ENCODE measurements at regions not wholly inside any gene's neighbourhood (a gene's known extent, or its start where the extent isn't known, plus 50 kb on each side); places are given as distances from the start of the nearest gene placed in this dataset.

DNA sequence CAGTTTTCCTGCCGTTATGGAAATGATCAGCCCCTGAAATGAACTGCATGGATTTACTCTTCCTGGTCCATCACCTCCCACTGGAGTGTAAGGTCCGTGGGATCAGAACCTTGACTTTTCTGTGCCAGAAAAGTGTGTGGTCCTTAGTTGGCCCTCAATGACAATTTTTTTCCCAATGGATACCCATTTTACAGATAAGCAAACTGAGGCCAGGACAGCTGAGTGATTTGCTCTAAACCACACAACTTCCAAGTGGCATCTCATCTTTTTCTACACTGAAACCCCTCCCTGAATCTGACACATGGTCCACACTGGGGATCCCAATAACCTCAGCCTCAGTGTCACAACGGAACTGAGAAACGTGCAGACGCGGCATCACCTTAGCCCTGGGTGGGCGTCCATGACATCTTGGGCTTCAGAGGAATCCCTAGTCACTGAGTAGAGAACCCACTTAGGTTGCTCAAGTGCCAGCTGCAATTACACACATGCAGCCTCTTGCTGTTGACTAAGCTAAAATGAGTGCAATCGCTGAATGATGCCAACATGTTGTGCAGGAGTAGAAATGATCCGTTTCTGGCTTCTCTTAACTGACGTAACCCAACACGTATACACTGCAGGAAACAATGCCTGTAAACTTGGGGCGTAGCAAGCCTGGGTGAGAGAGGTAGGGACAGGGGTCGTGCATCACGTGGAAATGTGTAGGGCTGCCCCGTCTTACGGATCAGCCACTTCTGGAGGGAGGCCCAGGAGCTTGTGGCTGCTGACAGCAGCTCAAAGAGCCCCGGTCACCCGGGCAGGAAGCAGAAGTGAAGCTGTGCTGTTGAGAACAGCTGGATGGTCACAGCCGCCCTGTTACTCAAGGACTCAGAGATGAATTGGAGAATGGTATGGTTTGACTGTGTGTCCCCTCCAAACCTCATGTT lies 136.3 kb downstream of the SHANK2 start:
- Histone ChIP-seq H3K4me2 (ENCODE audit: insufficient read depth, low read length) (no peak overlapping the region), H3K79me2 (ENCODE audit: control insufficient read depth, insufficient read depth, low read length) (no peaks in the 10 kb centered on the region), H3K9me1 (replicated peaks; ENCODE audit: control insufficient read depth, extremely low read depth, insufficient read depth, low read length) (no peaks in the 10 kb centered on the region), H3K4me3 (replicated peaks in 1 of 3; ENCODE audit: insufficient read depth in 1 of 3, low read depth in 1 of 3, low read length in 3 of 3) (no peak overlapping the region), H2AFZ (ENCODE audit: low read depth, low read length) (no peak overlapping the region), H3K27me3 (ENCODE audit: control insufficient read depth in 2 of 2, insufficient read depth in 2 of 2, low read length in 2 of 2) (no peaks in the 10 kb centered on the region), H3K9me3 (replicated peaks; ENCODE audit: control insufficient read depth, insufficient read depth, low read length) (no peaks in the 10 kb centered on the region), H3K27ac (ENCODE audit: insufficient read depth, low read depth, low read length) (no peak overlapping the region), H3K9ac (replicated peaks; ENCODE audit: extremely low read depth, insufficient read depth, low read length) (no peak overlapping the region), H3K36me3 (ENCODE audit: control insufficient read depth in 2 of 2, extremely low read depth in 1 of 2, insufficient read depth in 2 of 2, low read length in 2 of 2) (no peaks in the 10 kb centered on the region), H3K4me1 (ENCODE audit: control insufficient read depth, extremely low read depth, insufficient read depth, low read length) (no peaks in the 10 kb centered on the region), H4K20me1 (replicated peaks; ENCODE audit: control insufficient read depth, extremely low read depth, insufficient read depth, low read length) (no peaks in the 10 kb centered on the region)
- no TSS peak for BruUV-seq (replicated peaks)
- DNase-seq (ENCODE audit: low read depth, low spot score) = no peak
- POLR2A ChIA-PET = no interaction called here
- intact Hi-C loops (cut with micrococcal nuclease) = no loop called here
- no peak for FAIRE-seq
- dilution Hi-C loops (cut with MboI; ENCODE audit: extremely low pct_ligation_motif_present, low sequenced_read_pairs) = no loop called here
- CTCF ChIA-PET = no interaction called here
- TF ChIP-seq POLR2A (IDR thresholded peaks at IDR 0.05; ENCODE audit: low read depth, low read length) (no peak), MYC (IDR thresholded peaks at IDR 0.05; ENCODE audit: low read depth, low read length) (no peak), EZH2 (IDR thresholded peaks at IDR 0.05; ENCODE audit: borderline replicate concordance, low read depth, low read length, severe bottlenecking) (no peak), GATA2 (IDR thresholded peaks at IDR 0.05; ENCODE audit: insufficient read depth, insufficient read length, low read depth, low read length) (no peak), FOS (IDR thresholded peaks at IDR 0.05; ENCODE audit: borderline replicate concordance, insufficient read depth, low read length) (no peak), JUN (IDR thresholded peaks at IDR 0.05; ENCODE audit: borderline replicate concordance, insufficient read depth, insufficient read length, low read depth) (no peak), POLR2AphosphoS5 (IDR thresholded peaks at IDR 0.05; ENCODE audit: insufficient read depth, low read depth, low read length) (no peak)
- TF ChIP-seq, protein P1, sequence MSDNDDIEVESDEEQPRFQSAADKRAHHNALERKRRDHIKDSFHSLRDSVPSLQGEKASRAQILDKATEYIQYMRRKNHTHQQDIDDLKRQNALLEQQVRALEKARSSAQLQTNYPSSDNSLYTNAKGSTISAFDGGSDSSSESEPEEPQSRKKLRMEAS (IDR thresholded peaks at IDR 0.05; ENCODE audit: insufficient read depth, insufficient read length) = no peak
- TF ChIP-seq, protein P2, sequence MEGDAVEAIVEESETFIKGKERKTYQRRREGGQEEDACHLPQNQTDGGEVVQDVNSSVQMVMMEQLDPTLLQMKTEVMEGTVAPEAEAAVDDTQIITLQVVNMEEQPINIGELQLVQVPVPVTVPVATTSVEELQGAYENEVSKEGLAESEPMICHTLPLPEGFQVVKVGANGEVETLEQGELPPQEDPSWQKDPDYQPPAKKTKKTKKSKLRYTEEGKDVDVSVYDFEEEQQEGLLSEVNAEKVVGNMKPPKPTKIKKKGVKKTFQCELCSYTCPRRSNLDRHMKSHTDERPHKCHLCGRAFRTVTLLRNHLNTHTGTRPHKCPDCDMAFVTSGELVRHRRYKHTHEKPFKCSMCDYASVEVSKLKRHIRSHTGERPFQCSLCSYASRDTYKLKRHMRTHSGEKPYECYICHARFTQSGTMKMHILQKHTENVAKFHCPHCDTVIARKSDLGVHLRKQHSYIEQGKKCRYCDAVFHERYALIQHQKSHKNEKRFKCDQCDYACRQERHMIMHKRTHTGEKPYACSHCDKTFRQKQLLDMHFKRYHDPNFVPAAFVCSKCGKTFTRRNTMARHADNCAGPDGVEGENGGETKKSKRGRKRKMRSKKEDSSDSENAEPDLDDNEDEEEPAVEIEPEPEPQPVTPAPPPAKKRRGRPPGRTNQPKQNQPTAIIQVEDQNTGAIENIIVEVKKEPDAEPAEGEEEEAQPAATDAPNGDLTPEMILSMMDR (IDR thresholded peaks at IDR 0.05; ENCODE audit: extremely low read depth in 1 of 2, insufficient read depth in 1 of 2, low read depth in 1 of 2, low read length in 2 of 2) = no peak

Data from endothelial cell of umbilical vein (primary cell).